ENCODE measurements at regions not wholly inside any gene's neighbourhood (a gene's known extent, or its start where the extent isn't known, plus 50 kb on each side); places are given as distances from the start of the nearest gene placed in this dataset.
"Not testable (repeated sequence)": the region's sequence is repeated elsewhere in the genome, so short reads cannot be mapped to it uniquely, and the experiment has no call there.

DNA sequence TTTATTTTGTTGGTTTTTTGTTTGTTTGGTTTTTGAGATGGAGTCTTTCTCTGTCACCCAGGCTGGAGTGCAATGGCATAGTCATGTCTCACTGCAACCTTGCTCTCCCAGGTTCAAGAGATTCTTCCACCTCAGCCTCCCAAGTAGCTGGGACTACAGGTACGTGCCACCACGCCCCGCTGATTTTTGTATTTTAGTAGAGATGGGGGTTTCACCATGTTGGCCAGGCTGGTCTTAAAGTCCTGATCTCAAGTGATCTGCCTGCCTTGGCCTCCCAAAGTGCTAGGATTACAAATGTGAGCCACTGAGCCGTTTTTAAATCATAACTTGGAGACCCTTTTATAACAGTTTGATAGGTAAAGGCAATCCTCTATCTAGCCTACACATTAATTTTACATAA, 95.9 kb upstream of the MIR17HG start:
- not testable (repeated sequence) for FAIRE-seq; DNase-seq (ENCODE audit: extremely low spot score, insufficient read length, low read depth)

- no peak for FAIRE-seq
Observed at GRCh38 chr13:91264484-91264883, 83.0 kb upstream of the MIR17HG start.

DNA sequence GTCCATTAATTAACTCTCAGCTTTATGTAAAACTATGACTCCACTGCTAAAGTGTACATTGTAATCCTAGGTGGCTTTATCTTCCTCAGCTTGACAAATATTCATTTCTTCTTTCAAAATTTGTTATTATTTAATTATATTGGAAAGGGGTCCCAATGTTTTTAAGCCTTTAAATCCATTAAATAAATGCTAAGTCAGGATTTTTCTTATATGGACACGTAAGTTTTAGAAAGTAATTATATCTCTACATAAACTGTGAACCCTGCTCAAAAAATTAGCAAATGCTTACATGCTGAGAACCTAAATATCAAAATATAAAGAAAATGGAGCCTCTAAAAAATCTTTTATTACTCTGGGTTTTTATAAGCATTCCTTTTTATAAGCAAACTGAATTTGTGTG, 78.2 kb upstream of the MIR17HG start:
- no peak for FAIRE-seq

More at GRCh38 chr13:91264484-91264883, 83.0 kb upstream of the MIR17HG start:
- DNase-seq (ENCODE audit: extremely low spot score, insufficient read length, low read depth), result no peak

DNA sequence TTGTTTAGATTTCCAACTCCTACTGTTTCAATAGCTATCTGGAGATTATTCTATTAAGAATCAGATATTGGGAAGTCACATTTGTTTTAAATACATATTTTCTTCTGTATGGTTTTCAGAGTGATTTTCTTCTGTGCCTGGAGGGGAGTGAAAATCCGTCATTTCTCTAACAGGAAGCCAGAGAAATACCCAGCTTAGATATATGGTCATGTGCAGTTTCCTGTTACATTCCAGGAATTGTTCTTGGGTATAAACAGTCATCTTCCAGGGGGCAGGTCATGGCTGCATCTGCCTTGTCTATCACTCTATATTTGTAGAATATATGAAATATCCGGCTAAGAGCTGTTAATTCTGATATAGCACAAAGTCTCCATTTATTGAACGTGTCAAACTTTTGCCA, 77.5 kb upstream of the MIR17HG start:
- DNase-seq (ENCODE audit: extremely low spot score, insufficient read length, low read depth) (no peak), FAIRE-seq (no peak)

More for the DNA sequence above, 78.2 kb upstream of the MIR17HG start:
- DNase-seq (ENCODE audit: extremely low spot score, insufficient read length, low read depth), result no peak

GRCh38 chr13:91272235-91272777, 75.2 kb upstream of the MIR17HG start:
- DNase-seq (ENCODE audit: extremely low spot score, insufficient read length, low read depth), result no peak
- FAIRE-seq, result no peak

DNA sequence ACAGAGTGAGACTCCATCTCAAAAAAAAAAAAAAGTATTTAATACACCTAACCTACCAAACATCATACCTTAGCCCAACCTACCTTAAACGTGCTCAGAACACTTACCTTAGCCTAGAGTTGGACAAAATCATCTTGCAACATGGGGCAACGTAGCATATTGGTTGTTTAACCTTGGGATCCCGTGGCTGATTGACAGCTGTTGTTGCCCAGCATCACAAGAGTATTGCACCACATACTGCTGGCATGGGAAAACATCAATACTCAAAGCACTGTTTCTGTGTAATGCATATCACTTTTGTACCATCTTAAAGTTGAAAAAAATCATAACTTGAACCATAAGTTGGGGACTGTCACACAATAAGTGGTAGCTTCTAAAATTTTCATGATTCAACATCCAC, 73.8 kb upstream of the MIR17HG start:
- no peak for FAIRE-seq
- DNase-seq (ENCODE audit: extremely low spot score, insufficient read length, low read depth), result no peak

GRCh38 chr13:91277013-91277676, 70.3 kb upstream of the MIR17HG start:
- DNase-seq (ENCODE audit: extremely low spot score, insufficient read length, low read depth) (no peak), FAIRE-seq (no peak)

DNA sequence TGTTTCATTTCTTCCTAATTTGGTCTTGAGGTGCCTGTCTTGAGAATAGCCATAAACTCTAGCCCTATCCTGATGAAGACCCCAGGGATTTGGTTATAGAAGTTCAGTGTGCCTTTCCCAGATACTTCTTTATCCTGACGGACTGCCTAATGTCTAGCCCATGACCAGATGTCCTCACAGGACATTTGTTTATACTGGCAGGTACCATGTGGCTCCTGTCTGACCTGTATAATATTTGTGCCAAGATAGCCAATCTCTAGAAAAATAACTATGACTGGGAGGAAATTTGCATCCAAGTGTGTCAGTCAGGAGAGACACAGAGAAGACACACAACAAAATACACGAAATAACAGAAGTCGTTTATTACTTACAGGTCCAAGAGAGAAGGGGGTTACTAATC, 69.2 kb upstream of the MIR17HG start:
- FAIRE-seq, result no peak
- no peak for DNase-seq (ENCODE audit: extremely low spot score, insufficient read length, low read depth)

GRCh38 chr13:91278888-91279287, 68.6 kb upstream of the MIR17HG start:
- DNase-seq (ENCODE audit: extremely low spot score, insufficient read length, low read depth) (no peak), FAIRE-seq (no peak)

GRCh38 chr13:91280801-91281200, 66.7 kb upstream of the MIR17HG start:
- no peak for DNase-seq (ENCODE audit: extremely low spot score, insufficient read length, low read depth)
- FAIRE-seq, result no peak

- DNase-seq (ENCODE audit: extremely low spot score, insufficient read length, low read depth) (no peak), FAIRE-seq (no peak)
Observed at GRCh38 chr13:91284335-91284734, 63.2 kb upstream of the MIR17HG start.

DNA sequence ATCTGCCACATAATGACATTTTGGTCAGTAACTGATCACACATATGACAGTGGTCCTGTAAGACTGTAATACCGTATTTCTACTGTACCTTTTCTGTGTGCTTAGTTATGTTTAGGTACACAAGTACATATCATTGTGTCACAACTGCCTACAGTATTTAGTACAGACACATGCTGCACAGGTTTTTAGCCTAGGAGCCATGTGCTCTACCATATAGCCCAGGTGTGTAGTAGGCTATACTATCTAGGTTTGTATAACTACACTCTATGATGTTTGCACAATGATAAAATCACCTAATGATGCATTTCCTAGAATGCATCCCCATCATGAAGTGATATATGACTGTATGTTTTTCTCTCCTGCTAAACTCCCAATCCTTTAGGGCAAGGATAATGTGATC, 61.2 kb upstream of the MIR17HG start:
- DNase-seq (ENCODE audit: extremely low spot score, insufficient read length, low read depth) (no peak), FAIRE-seq (no peak)

- FAIRE-seq, result no peak
- no peak for DNase-seq (ENCODE audit: extremely low spot score, insufficient read length, low read depth)
Observed at GRCh38 chr13:91291078-91291477, 56.4 kb upstream of the MIR17HG start.

DNA sequence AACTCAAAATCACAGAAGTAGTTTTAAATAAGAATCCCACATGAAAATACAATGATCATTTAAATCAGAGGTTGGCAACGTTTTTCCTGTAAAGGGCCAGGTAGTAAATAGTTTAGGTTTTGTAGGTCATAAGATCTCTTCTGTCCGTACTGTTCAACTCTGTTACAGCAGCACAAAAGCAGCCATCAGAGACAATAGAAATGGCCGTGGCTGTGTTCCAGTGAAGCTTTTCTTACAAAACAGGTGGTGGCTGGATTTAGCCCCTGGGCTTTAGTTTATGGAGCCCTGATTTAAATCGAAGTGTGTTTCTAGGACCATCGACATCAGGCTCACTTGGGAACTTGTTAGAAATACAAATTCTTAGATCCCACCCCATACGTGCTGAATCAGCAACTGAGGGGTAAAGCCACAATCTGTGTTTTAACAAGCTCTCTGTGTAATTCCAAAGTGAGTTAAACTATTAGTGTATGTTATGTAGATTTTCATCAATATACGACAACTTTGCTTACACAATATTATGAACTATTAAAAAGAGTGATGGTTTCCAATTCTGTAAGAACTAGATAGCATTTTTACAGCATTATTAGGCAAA, 54.8 kb upstream of the MIR17HG start:
- DNase-seq (ENCODE audit: extremely low spot score, insufficient read length, low read depth), result no peak
- no peak for FAIRE-seq

DNA sequence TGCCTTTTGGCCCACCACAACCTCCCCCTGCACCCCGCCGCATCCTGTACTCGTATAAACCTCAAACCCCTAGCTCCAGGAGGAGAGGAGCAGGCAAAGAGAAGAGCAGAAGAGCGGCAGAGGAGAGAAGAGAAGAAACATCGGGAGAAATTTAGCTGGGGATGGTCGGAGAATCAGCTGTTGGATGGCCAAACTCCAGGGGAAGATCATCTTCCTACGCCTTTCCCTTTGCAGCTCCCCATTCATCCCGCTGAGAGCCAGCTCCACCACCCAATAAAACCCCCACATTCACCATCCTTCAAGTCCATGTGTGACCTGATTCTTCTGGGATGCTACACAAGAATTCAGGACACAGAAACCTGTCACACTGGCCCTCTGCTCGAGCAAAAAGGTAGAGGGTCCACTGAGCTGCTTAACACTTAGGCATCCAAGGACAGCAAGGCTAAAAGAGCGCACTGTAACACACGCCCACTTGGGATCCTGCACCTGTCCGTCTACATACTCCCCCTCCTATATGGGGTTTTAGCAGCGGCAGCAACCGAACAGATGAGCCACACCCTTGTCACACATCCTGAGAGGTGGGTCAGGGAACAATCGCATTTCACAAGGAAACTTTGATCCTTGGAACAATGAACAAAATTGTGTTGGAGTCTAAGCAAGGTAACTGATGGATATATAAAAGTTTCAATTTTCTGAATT, 51.6 kb upstream of the MIR17HG start:
- FAIRE-seq (no peak), DNase-seq (ENCODE audit: extremely low spot score, insufficient read length, low read depth) (no peak)

- DNase-seq (ENCODE audit: extremely low spot score, insufficient read length, low read depth) (no peak), FAIRE-seq (no peak)
Observed at GRCh38 chr13:91297503-91297902, 50.0 kb upstream of the MIR17HG start.

Measured in GM18507 (cell line).